Osteoblast (primary cell): ENCODE measurements at regions not wholly inside any gene's neighbourhood (a gene's known extent, or its start where the extent isn't known, plus 50 kb on each side); places are given as distances from the start of the nearest gene placed in this dataset.

ENCODE experiments used
- DNase-seq: peaks from one replicate; pipeline ENCODE4 v3.0.0; 2011; ENCODE audit warnings: low spot score, mixed read lengths; ENCODE audit not compliant: insufficient read length; ENCODE audit errors: missing footprints
- H2AFZ ChIP-seq: 2 replicates; pipeline ENCODE4 v1.6.0; 2011; ENCODE audit warnings: mild to moderate bottlenecking, low read length
- H3K27ac ChIP-seq: 2 replicates; pipeline ENCODE4 v1.5.1; 2011; ENCODE audit warnings: mild to moderate bottlenecking, low read depth, low read length, moderate library complexity
- H3K27me3 ChIP-seq: 2 replicates; pipeline ENCODE4 v1.6.0; 2012; ENCODE audit warnings: mild to moderate bottlenecking, control low read depth, inconsistent platforms, low read length, moderate library complexity; ENCODE audit not compliant: insufficient read depth
- H3K36me3 ChIP-seq: 2 replicates; pipeline ENCODE4 v1.5.1; 2011; ENCODE audit warnings: mild to moderate bottlenecking, low read length, control low read depth, moderate library complexity; ENCODE audit not compliant: insufficient read depth
- H3K4me1 ChIP-seq: 2 replicates; pipeline ENCODE4 v1.5.1; 2011; ENCODE audit warnings: mild to moderate bottlenecking, low read length, control low read depth, moderate library complexity; ENCODE audit not compliant: insufficient read depth
- H3K4me2 ChIP-seq: 2 replicates; pipeline ENCODE4 v1.6.0; 2011; ENCODE audit warnings: mild to moderate bottlenecking, low read length; ENCODE audit not compliant: insufficient read depth
- H3K4me3 ChIP-seq: fragments of 200-600 bp; sonication (generic); 3 replicates; pipeline ENCODE4 v1.5.1; 2012; ENCODE audit warnings: mild to moderate bottlenecking, low read length, inconsistent platforms; ENCODE audit not compliant: insufficient read depth
- H3K79me2 ChIP-seq: 2 replicates; pipeline ENCODE4 v1.6.0; 2012; ENCODE audit warnings: mild to moderate bottlenecking, low read length, control low read depth, inconsistent platforms; ENCODE audit not compliant: insufficient read depth
- H3K9me3 ChIP-seq: 2 replicates; pipeline ENCODE4 v1.5.1; 2011; ENCODE audit warnings: low read depth, low read length, control low read depth
- H4K20me1 ChIP-seq: 2 replicates; pipeline ENCODE4 v1.6.0; 2012; ENCODE audit warnings: mild to moderate bottlenecking, low read length, control low read depth; ENCODE audit not compliant: insufficient read depth
- TF ChIP-seq, protein P1 (sequence below): IDR thresholded peaks from 2 replicates; pipeline ENCODE4 v1.5.1; 2011; ENCODE audit warnings: mild to moderate bottlenecking, low read depth, low read length, moderate library complexity; ENCODE audit errors: extremely low read depth

DNA sequence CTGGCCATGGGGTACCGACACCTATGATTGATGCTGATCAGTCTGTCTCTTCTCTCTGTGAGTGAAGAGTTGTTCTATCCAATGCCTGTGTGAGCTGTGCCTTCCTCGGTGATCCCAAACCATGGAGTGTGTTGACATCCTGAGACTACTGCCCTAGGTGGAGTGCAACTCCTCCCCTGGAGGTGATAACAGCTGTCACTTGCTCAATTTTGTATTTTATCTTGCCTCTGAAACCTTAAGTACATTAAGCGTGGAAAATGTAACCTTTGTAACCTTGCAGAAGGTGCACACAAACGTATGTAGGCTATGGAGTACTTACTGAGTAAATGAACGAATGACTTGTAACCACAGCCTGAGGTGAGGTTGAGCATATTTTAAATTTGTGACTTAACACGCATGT, 256.2 kb downstream of the FNDC1 start:
- Histone ChIP-seq H3K4me2 (no peak overlapping the region), H2AFZ (no peak overlapping the region), H3K36me3 (no peaks in the 10 kb centered on the region), H3K4me1 (no peaks in the 10 kb centered on the region), H3K79me2 (no peaks in the 10 kb centered on the region), H3K27ac (no peak overlapping the region), H3K27me3 (no peaks in the 10 kb centered on the region), H4K20me1 (no peaks in the 10 kb centered on the region), H3K9me3 (no peaks in the 10 kb centered on the region), H3K4me3 (no peak overlapping the region)
- TF ChIP-seq, protein P1, sequence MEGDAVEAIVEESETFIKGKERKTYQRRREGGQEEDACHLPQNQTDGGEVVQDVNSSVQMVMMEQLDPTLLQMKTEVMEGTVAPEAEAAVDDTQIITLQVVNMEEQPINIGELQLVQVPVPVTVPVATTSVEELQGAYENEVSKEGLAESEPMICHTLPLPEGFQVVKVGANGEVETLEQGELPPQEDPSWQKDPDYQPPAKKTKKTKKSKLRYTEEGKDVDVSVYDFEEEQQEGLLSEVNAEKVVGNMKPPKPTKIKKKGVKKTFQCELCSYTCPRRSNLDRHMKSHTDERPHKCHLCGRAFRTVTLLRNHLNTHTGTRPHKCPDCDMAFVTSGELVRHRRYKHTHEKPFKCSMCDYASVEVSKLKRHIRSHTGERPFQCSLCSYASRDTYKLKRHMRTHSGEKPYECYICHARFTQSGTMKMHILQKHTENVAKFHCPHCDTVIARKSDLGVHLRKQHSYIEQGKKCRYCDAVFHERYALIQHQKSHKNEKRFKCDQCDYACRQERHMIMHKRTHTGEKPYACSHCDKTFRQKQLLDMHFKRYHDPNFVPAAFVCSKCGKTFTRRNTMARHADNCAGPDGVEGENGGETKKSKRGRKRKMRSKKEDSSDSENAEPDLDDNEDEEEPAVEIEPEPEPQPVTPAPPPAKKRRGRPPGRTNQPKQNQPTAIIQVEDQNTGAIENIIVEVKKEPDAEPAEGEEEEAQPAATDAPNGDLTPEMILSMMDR: no peak
- no peak for DNase-seq

DNA sequence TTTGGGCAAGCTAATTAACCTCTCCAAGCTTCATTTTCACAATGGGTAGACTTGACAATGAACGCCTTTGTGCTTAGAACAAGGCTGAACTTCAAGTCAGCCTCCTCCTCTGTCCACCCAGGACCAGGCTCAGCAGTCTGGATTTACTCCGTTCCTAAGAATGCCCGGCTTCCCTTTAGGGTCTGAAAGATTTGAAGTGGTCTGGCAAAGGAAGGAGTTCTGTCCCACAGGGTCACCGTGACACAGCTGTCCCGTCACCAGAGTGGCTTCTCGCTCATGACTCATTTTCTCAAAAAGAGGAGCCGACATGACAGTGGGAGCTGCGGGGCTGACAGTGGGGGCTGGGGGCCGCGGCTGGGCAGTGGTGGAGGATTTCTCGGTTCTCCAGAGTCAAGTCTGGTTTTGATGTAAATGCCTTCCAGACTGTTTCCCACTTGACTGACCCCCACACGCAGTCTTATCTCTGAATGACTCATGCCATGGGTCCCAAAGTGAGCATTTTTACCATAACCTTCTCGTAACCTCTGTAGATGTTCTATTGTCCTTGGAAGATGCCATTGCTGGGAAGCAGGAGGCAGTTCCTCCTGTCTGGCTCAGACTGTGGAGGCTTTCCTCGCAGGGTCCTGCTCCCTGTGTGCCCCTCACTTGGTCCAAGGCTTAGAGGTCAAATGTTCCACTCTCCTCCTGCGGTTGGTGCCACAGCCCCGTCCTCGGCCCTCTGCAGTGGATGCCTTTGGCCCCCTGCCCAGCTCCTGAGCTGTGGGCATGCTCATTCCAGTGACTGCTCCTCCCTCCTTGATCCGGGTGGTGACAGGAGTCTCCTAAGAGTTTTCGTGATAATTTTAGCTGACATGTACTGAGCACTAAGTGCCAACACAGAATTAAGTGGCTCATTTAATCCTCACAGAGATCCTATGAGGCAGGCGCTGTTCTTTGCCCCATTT, 253.1 kb downstream of the FNDC1 start:
- H3K27ac ChIP-seq: no peak overlapping the region

GRCh38 chr6:159421586-159421985, 252.4 kb downstream of the FNDC1 start:
- H3K4me2 ChIP-seq: no peak overlapping the region
- no peaks in the 10 kb centered on the region for H3K9me3 ChIP-seq
- H3K27me3 ChIP-seq: no peaks in the 10 kb centered on the region
- no peak overlapping the region for H3K27ac ChIP-seq
- H3K79me2 ChIP-seq: no peaks in the 10 kb centered on the region
- TF ChIP-seq, protein P1: no peak
- no peak overlapping the region for H2AFZ ChIP-seq
- no peaks in the 10 kb centered on the region for H4K20me1 ChIP-seq
- DNase-seq: no peak
- no peaks in the 10 kb centered on the region for H3K4me1 ChIP-seq
- H3K36me3 ChIP-seq: no peaks in the 10 kb centered on the region
- H3K4me3 ChIP-seq: no peak overlapping the region

More for the DNA sequence above, 253.1 kb downstream of the FNDC1 start:
- Histone ChIP-seq H2AFZ (no peak overlapping the region), H3K4me1 (no peaks in the 10 kb centered on the region), H4K20me1 (no peaks in the 10 kb centered on the region), H3K79me2 (no peaks in the 10 kb centered on the region), H3K9me3 (no peaks in the 10 kb centered on the region), H3K27me3 (no peaks in the 10 kb centered on the region), H3K4me3 (no peak overlapping the region), H3K4me2 (peak overlapping the region; percentile 13), H3K36me3 (no peaks in the 10 kb centered on the region)
- DNase-seq: no peak
- TF ChIP-seq, protein P1: no peak

DNA sequence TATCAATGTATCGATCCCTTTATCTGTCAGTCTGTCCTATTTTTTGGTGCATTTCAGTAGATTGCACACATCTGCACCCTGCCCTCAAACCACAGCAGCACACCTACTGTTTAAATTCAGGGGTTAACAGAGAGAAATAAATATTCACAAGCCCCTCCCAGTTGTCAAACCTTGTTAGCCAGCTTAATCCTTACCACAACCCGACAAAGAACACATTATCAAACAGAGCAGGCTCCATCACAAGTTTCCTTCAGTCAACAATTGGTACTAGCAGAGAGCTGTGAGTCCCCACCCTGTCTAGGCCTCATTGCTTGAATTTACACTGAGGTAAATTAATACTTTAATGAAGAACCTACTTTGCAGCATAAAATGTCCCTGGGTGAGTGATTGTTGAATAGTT, 249.8 kb downstream of the FNDC1 start:
- Histone ChIP-seq H3K27ac (no peak overlapping the region), H3K27me3 (no peaks in the 10 kb centered on the region), H4K20me1 (no peaks in the 10 kb centered on the region), H3K4me2 (no peak overlapping the region), H3K4me3 (no peak overlapping the region), H3K79me2 (no peaks in the 10 kb centered on the region), H3K9me3 (no peaks in the 10 kb centered on the region), H2AFZ (no peak overlapping the region), H3K4me1 (no peaks in the 10 kb centered on the region), H3K36me3 (no peaks in the 10 kb centered on the region)
- no peak for DNase-seq
- TF ChIP-seq, protein P1: no peak
